Endothelial cell of umbilical vein (primary cell): ENCODE measurements at regions not wholly inside any gene's neighbourhood (a gene's known extent, or its start where the extent isn't known, plus 50 kb on each side); places are given as distances from the start of the nearest gene placed in this dataset.

Source experiments
- BruUV-seq: library from RNA; stranded (reverse); fragments of 400-500 nt; replicated peaks from 2 replicates; lab custom pipeline; 2021; lab: Mats Ljungman, UMichigan
- CTCF ChIA-PET: fragments of 300-600, 350-600 bp; sonication (Branson Sonifier 250); formaldehyde crosslinking; loops from one replicate; lab custom pipeline; 2021; ENCODE audit warnings: antibody characterized with exemption, inconsistent platforms; lab: Charles Lee
- POLR2A ChIA-PET: fragments of 300-600, 350-600 bp; sonication (Branson Sonifier 250); formaldehyde crosslinking; loops from one replicate; lab custom pipeline; 2021; ENCODE audit warnings: antibody characterized with exemption, inconsistent platforms; lab: Charles Lee
- DNase-seq: peaks from one replicate; pipeline ENCODE4 v3.0.0-alpha.2; 2011; ENCODE audit warnings: low read depth, low spot score
- FAIRE-seq: peaks from 2 replicates; lab custom pipeline; 2011; peaks lifted over from hg19 to GRCh38; lab: Jason Lieb, UNC
- H2AFZ ChIP-seq: 2 replicates; pipeline ENCODE4 v1.6.0; 2012; ENCODE audit warnings: low read depth, low read length, control low read depth, inconsistent platforms
- H3K27ac ChIP-seq: 2 replicates; pipeline ENCODE4 v1.5.1; 2011; ENCODE audit warnings: low read depth, mild to moderate bottlenecking, control low read depth, low read length, moderate library complexity; ENCODE audit not compliant: insufficient read depth
- H3K27me3 ChIP-seq, 2 experiments: 2 replicates each; pipeline versions ENCODE4 v1.6.0 to v1.6.1; 2011; ENCODE audit warnings: low read length in 2 of 2, mixed read lengths in 1 of 2; ENCODE audit not compliant: control insufficient read depth in 2 of 2, insufficient read depth in 2 of 2
- H3K36me3 ChIP-seq, 2 experiments: 2 replicates in 1 of 2; 3 replicates in 1 of 2; pipeline ENCODE4 v1.5.1; 2011; ENCODE audit warnings: low read length in 2 of 2, mild to moderate bottlenecking in 1 of 2, moderate library complexity in 1 of 2; ENCODE audit not compliant: control insufficient read depth in 2 of 2, insufficient read depth in 2 of 2; ENCODE audit errors: extremely low read depth in 1 of 2
- H3K4me1 ChIP-seq: 3 replicates; pipeline ENCODE4 v1.5.1; 2011; ENCODE audit warnings: mild to moderate bottlenecking, low read length; ENCODE audit not compliant: control insufficient read depth, insufficient read depth; ENCODE audit errors: extremely low read depth
- H3K4me2 ChIP-seq: 2 replicates; pipeline ENCODE4 v1.6.1; 2011; ENCODE audit warnings: low read length, control low read depth, mixed read lengths; ENCODE audit not compliant: insufficient read depth
- H3K4me3 ChIP-seq, 3 experiments: fragments of 200-600 bp in 1 of 3; sonication (generic), shearing (Covaris generic) in 1 of 3; replicated peaks in 1 of 3; 2 replicates each; pipeline ENCODE4 v1.5.1; 2011 to 2016; ENCODE audit warnings: control low read depth in 3 of 3, low read length in 3 of 3, mild to moderate bottlenecking in 2 of 3, inconsistent platforms in 1 of 3, low read depth in 1 of 3, moderate library complexity in 1 of 3; ENCODE audit not compliant: insufficient read depth in 1 of 3
- H3K79me2 ChIP-seq: 2 replicates; pipeline ENCODE4 v1.6.0; 2012; ENCODE audit warnings: low read length, inconsistent platforms; ENCODE audit not compliant: control insufficient read depth, insufficient read depth
- H3K9ac ChIP-seq: replicated peaks from 2 replicates; pipeline ENCODE3; 2011; ENCODE audit warnings: low read length, control low read depth; ENCODE audit not compliant: insufficient read depth; ENCODE audit errors: extremely low read depth
- H3K9me1 ChIP-seq: replicated peaks from 3 replicates; pipeline ENCODE4 v1.6.0; 2011; ENCODE audit warnings: mild to moderate bottlenecking, low read length; ENCODE audit not compliant: control insufficient read depth, insufficient read depth; ENCODE audit errors: extremely low read depth
- H3K9me3 ChIP-seq: replicated peaks from 2 replicates; pipeline ENCODE4 v1.5.1; 2012; ENCODE audit warnings: low read length, inconsistent platforms; ENCODE audit not compliant: control insufficient read depth, insufficient read depth
- H4K20me1 ChIP-seq: replicated peaks from 2 replicates; pipeline ENCODE3; 2011; ENCODE audit warnings: mild to moderate bottlenecking, low read length; ENCODE audit not compliant: control insufficient read depth, insufficient read depth; ENCODE audit errors: extremely low read depth
- EZH2 ChIP-seq: IDR thresholded peaks from 2 replicates; pipeline ENCODE4 v1.6.1; 2012; ENCODE audit warnings: borderline replicate concordance, low read depth, mild to moderate bottlenecking, moderate library complexity, low read length, inconsistent platforms; ENCODE audit not compliant: severe bottlenecking
- FOS ChIP-seq: IDR thresholded peaks from 2 replicates; pipeline ENCODE4 v1.6.1; 2011; ENCODE audit warnings: mild to moderate bottlenecking, low read length, moderate library complexity, borderline replicate concordance; ENCODE audit not compliant: insufficient read depth
- JUN ChIP-seq: IDR thresholded peaks from 2 replicates; pipeline ENCODE4 v1.6.1; 2011; ENCODE audit warnings: borderline replicate concordance, low read depth; ENCODE audit not compliant: insufficient read length, insufficient read depth
- MAX ChIP-seq: IDR thresholded peaks from 2 replicates; pipeline ENCODE4 v1.6.1; 2011; ENCODE audit not compliant: insufficient read depth, insufficient read length
- MYC ChIP-seq: IDR thresholded peaks from one replicate; pipeline ENCODE4 v1.6.1; 2011; ENCODE audit warnings: mild to moderate bottlenecking, low read depth, low read length
- dilution Hi-C: fragments of 300-500 bp; cut with MboI; formaldehyde crosslinking; loops from one replicate; pipeline ENCODE4 v1.15.0; 2019; ENCODE audit warnings: low sequenced_read_pairs; ENCODE audit not compliant: extremely low pct_ligation_motif_present
- intact Hi-C: fragments of 100-400 bp; cut with micrococcal nuclease; formaldehyde crosslinking; loops from one replicate; pipeline ENCODE4 v1.10.0; 2022

- POLR2A ChIA-PET: no interaction called here
- Histone ChIP-seq H3K36me3 (no peaks in the 10 kb centered on the region), H3K9me1 (no peaks in the 10 kb centered on the region), H3K9me3 (no peaks in the 10 kb centered on the region), H3K79me2 (no peaks in the 10 kb centered on the region), H3K4me1 (no peaks in the 10 kb centered on the region), H4K20me1 (no peaks in the 10 kb centered on the region), H3K9ac (no peak overlapping the region), H3K4me3 (no peak overlapping the region), H2AFZ (no peak overlapping the region), H3K27ac (no peak overlapping the region), H3K4me2 (no peak overlapping the region), H3K27me3 (no peaks in the 10 kb centered on the region)
- FAIRE-seq: no peak
- intact Hi-C loops: no loop called here
- no TSS peak for BruUV-seq
- CTCF ChIA-PET: no interaction called here
- dilution Hi-C loops: no loop called here
- no peak for DNase-seq
- TF ChIP-seq MAX (no peak), JUN (no peak), MYC (no peak)
Observed at GRCh38 chr7:10472115-10472514, 501.6 kb upstream of the PHF14 start.

GRCh38 chr7:10473569-10473968 lies 500.1 kb upstream of the PHF14 start:
- dilution Hi-C loops (no loop called here), intact Hi-C loops (no loop called here)
- Histone ChIP-seq H3K9ac (no peak overlapping the region), H3K4me1 (no peaks in the 10 kb centered on the region), H3K79me2 (no peaks in the 10 kb centered on the region), H2AFZ (no peak overlapping the region), H3K4me2 (no peak overlapping the region), H3K9me1 (no peaks in the 10 kb centered on the region), H3K36me3 (no peaks in the 10 kb centered on the region), H3K4me3 (no peak overlapping the region), H3K27me3 (no peaks in the 10 kb centered on the region), H4K20me1 (no peaks in the 10 kb centered on the region), H3K27ac (no peak overlapping the region), H3K9me3 (no peaks in the 10 kb centered on the region)
- no TSS peak for BruUV-seq
- TF ChIP-seq EZH2 (no peak), FOS (no peak), MYC (no peak)
- ChIA-PET POLR2A (no interaction called here), CTCF (no interaction called here)
- DNase-seq (no peak), FAIRE-seq (no peak)
